Thyroid gland (tissue), 4 donors: ENCODE measurements at regions not wholly inside any gene's neighbourhood (a gene's known extent, or its start where the extent isn't known, plus 50 kb on each side); places are given as distances from the start of the nearest gene placed in this dataset.

Experiments
- DNase-seq, 2 donors: peaks; one replicate each; pipeline ENCODE4 v3.0.0-alpha.2; 2019
- H3K27ac ChIP-seq, 3 donors: fragments of 200-600 bp; sonication (generic); 1 replicate in 2 of 3; 2 replicates in 1 of 3; pipeline ENCODE4 v1.5.1; 2016 to 2019; ENCODE audit warnings: mild to moderate bottlenecking in 1 of 3, moderate library complexity in 1 of 3
- H3K27me3 ChIP-seq: fragments of 200-600 bp; sonication (generic); one replicate; pipeline ENCODE4 v1.5.1; 2019
- H3K36me3 ChIP-seq, 2 donors: fragments of 200-600 bp; sonication (generic); one replicate each; pipeline ENCODE4 v1.5.1; 2016 to 2019
- H3K4me1 ChIP-seq, 2 donors: fragments of 200-600 bp; sonication (generic); one replicate each; pipeline ENCODE4 v1.5.1; 2017 to 2019
- H3K4me3 ChIP-seq, 3 donors: fragments of 200-600 bp; sonication (generic); replicated peaks in 1 of 3; 1 replicate in 2 of 3; 2 replicates in 1 of 3; pipeline ENCODE4 v1.5.1; 2016; ENCODE audit warnings: mild to moderate bottlenecking in 1 of 3
- H3K9me3 ChIP-seq: fragments of 200-600 bp; sonication (generic); one replicate; pipeline ENCODE4 v1.5.1; 2017
- CTCF ChIP-seq, 6 experiments: fragments of 200-600 bp in 3 of 6; fragments of 450-650 bp in 3 of 6; sonication (generic) in 3 of 6; IDR thresholded peaks; one replicate each; pipeline ENCODE4 v1.5.1; 2016 to 2019; ENCODE audit warnings: antibody characterized with exemption in 6 of 6, mild to moderate bottlenecking in 2 of 6, inconsistent platforms in 1 of 6, moderate library complexity in 1 of 6
- POLR2A ChIP-seq, 2 donors: fragments of 450-650 bp; IDR thresholded peaks; one replicate each; pipeline ENCODE4 v1.6.1; 2017; ENCODE audit warnings: antibody characterized with exemption in 2 of 2, mild to moderate bottlenecking in 2 of 2, moderate library complexity in 1 of 2
- WGBS, 2 donors: methylation state at CpG; one replicate each; pipeline ENCODE4 v1.1.5; 2017; 5-methylcytosine and 5-hydroxymethylcytosine counted together
- intact Hi-C: fragments of 100-400 bp; cut with DNase I; formaldehyde crosslinking; loops from one replicate; pipeline ENCODE4 v1.15.1; 2023

GRCh38 chr2:13158466-13158865 lies 441.7 kb downstream of the TRIB2 start:
- Histone ChIP-seq H3K36me3 (no peaks in the 10 kb centered on the region), H3K4me3 (no peak overlapping the region), H3K27ac (no peak overlapping the region), H3K4me1 (no peaks in the 10 kb centered on the region), H3K27me3 (no peaks in the 10 kb centered on the region), H3K9me3 (no peaks in the 10 kb centered on the region)
- WGBS, 2 donors, result 78% methylated on average over 3 of the region's 3 CpGs
- intact Hi-C loops, result no loop called here
- no peak for DNase-seq
- TF ChIP-seq CTCF (IDR thresholded peaks at IDR 0.05) (no peak), POLR2A (IDR thresholded peaks at IDR 0.05) (no peak)

DNA sequence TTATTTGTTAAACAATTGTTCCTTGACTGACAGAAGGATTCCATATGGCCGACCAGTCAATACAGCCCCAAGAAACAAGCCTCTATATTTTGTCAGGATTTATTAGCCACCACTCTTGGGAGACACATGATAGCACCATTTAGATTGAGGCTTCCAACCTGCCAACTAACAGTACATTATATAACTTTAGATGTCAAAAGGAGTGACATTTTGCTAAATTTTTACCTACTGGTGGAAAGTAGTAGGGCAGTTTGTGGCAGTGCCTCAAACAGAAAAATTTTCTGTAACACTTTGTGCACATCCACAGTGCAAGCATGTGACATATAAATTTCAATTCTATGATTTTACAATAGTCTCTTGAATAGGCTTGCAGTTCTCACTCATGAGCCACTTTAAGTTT lies 464.0 kb downstream of the TRIB2 start:
- Histone ChIP-seq H3K27ac (no peak overlapping the region), H3K4me3 (no peak overlapping the region), H3K9me3 (no peaks in the 10 kb centered on the region), H3K27me3 (no peaks in the 10 kb centered on the region), H3K4me1 (no peaks in the 10 kb centered on the region), H3K36me3 (no peaks in the 10 kb centered on the region)
- 97 to 100% methylated on average over 1 of the region's 1 CpG for WGBS, 2 donors
- TF ChIP-seq POLR2A (IDR thresholded peaks at IDR 0.05) (no peak), CTCF (IDR thresholded peaks at IDR 0.05) (no peak)
- intact Hi-C loops, result no loop called here
- DNase-seq, result no peak

GRCh38 chr2:13193075-13193474 lies 476.3 kb downstream of the TRIB2 start:
- Histone ChIP-seq H3K4me1 (no peaks in the 10 kb centered on the region), H3K36me3 (no peaks in the 10 kb centered on the region)
- intact Hi-C loops, result no loop called here

GRCh38 chr2:13193900-13194299 lies 477.2 kb downstream of the TRIB2 start:
- no peak overlapping the region for H3K4me3 ChIP-seq
- intact Hi-C loops, result no loop called here
- no peak overlapping the region for H3K27ac ChIP-seq
- TF ChIP-seq POLR2A (IDR thresholded peaks at IDR 0.05) (no peak), CTCF (IDR thresholded peaks at IDR 0.05) (no peak)
- H3K27me3 ChIP-seq, result no peaks in the 10 kb centered on the region
- H3K4me1 ChIP-seq, result no peaks in the 10 kb centered on the region
- no peaks in the 10 kb centered on the region for H3K36me3 ChIP-seq
- 2 to 8% methylated on average over 1 of the region's 1 CpG for WGBS, 2 donors
- no peaks in the 10 kb centered on the region for H3K9me3 ChIP-seq
- no peak for DNase-seq

More at GRCh38 chr2:13193075-13193474, 476.3 kb downstream of the TRIB2 start:
- no peaks in the 10 kb centered on the region for H3K9me3 ChIP-seq
- TF ChIP-seq POLR2A (IDR thresholded peaks at IDR 0.05) (no peak), CTCF (IDR thresholded peaks at IDR 0.05) (no peak)
- WGBS, 2 donors, result 72 to 73% methylated on average over 4 of the region's 4 CpGs
- H3K4me3 ChIP-seq, result no peak overlapping the region
- no peak overlapping the region for H3K27ac ChIP-seq
- no peak for DNase-seq
- no peaks in the 10 kb centered on the region for H3K27me3 ChIP-seq

DNA sequence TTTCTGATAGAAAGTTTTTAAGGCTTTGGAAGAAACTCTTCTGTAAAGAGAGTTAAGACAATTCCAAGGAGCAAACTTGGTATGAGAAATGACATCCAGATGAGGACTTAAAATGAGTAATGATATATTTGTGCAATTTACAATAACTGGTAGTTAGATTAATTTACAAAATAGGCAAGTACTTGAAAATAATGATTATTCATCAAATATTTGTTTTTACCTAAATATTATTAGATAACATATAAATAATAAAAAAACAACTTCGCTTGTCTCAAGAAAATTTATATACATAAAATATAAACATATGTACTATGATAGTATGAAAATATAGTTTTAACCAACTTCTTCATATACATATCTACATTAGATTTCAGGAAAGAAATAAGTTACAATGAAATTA lies 478.5 kb downstream of the TRIB2 start:
- whole genome bisulfite sequencing, 2 donors, result 92% methylated on average over 1 of the region's 1 CpG
- no peak for TF ChIP-seq CTCF (IDR thresholded peaks at IDR 0.05)
- TF ChIP-seq POLR2A (IDR thresholded peaks at IDR 0.05), result no peak
- intact Hi-C loops, result no loop called here
- Histone ChIP-seq H3K4me1 (no peaks in the 10 kb centered on the region), H3K36me3 (no peaks in the 10 kb centered on the region), H3K9me3 (no peaks in the 10 kb centered on the region), H3K4me3 (no peak overlapping the region), H3K27me3 (no peaks in the 10 kb centered on the region), H3K27ac (no peak overlapping the region)
- no peak for DNase-seq
